OCI-LY7 (cell line): ENCODE measurements at regions not wholly inside any gene's neighbourhood (a gene's known extent, or its start where the extent isn't known, plus 50 kb on each side); places are given as distances from the start of the nearest gene placed in this dataset.

Experiments used
- BruUV-seq: library from RNA; stranded (reverse); fragments of 400-500 nt; replicated peaks from 2 replicates; lab custom pipeline; 2021; lab: Mats Ljungman, UMichigan
- CTCF ChIA-PET: fragments of 300-600 bp; sonication (Branson Sonifier 250); formaldehyde crosslinking; loops from one replicate; lab custom pipeline; 2022; ENCODE audit warnings: antibody characterized with exemption; ENCODE audit not compliant: unreplicated experiment; lab: Charles Lee
- POLR2A ChIA-PET: fragments of 300-600 bp; sonication (Branson Sonifier 250); formaldehyde crosslinking; loops from one replicate; lab custom pipeline; 2022; ENCODE audit warnings: antibody characterized with exemption; lab: Charles Lee
- DNase-seq: peaks from one replicate; pipeline ENCODE4 v3.0.0-alpha.2; 2015; ENCODE audit warnings: low spot score
- H2AFZ ChIP-seq: fragments of 200-600 bp; sonication (generic), shearing (Covaris generic); 2 replicates; pipeline ENCODE4 v1.6.1; 2014; ENCODE audit warnings: mild to moderate bottlenecking, antibody characterized with exemption, low read length, moderate library complexity
- H3K27ac ChIP-seq: fragments of 200-600 bp; sonication (generic); 2 replicates; pipeline ENCODE4 v1.5.1; 2014; ENCODE audit warnings: mixed run types, low read depth, mild to moderate bottlenecking, moderate library complexity, low read length, inconsistent platforms; ENCODE audit not compliant: poor library complexity, severe bottlenecking
- H3K36me3 ChIP-seq: fragments of 200-600 bp; sonication (generic); 2 replicates; pipeline ENCODE4 v1.6.1; 2014; ENCODE audit warnings: mild to moderate bottlenecking, antibody characterized with exemption, low read length, moderate library complexity, mixed read lengths; ENCODE audit not compliant: insufficient read depth
- H3K4me1 ChIP-seq: fragments of 200-600 bp; sonication (generic); 2 replicates; pipeline ENCODE4 v1.5.1; 2014; ENCODE audit warnings: mild to moderate bottlenecking, low read length; ENCODE audit not compliant: insufficient read depth, poor library complexity, severe bottlenecking
- H3K4me2 ChIP-seq: fragments of 200-600 bp; sonication (generic); 2 replicates; pipeline ENCODE4 v1.6.1; 2014; ENCODE audit warnings: mild to moderate bottlenecking, low read length
- H3K4me3 ChIP-seq: fragments of 200-600 bp; sonication (generic); 2 replicates; pipeline ENCODE4 v1.5.1; 2014; ENCODE audit warnings: mild to moderate bottlenecking, low read depth, low read length; ENCODE audit not compliant: poor library complexity, severe bottlenecking
- H3K79me2 ChIP-seq: fragments of 200-600 bp; sonication (generic); 2 replicates; pipeline ENCODE4 v1.6.1; 2016; ENCODE audit warnings: low read depth, mild to moderate bottlenecking, low read length, moderate library complexity, mixed read lengths; ENCODE audit not compliant: insufficient read depth
- H3K9me2 ChIP-seq: fragments of 200-600 bp; sonication (generic); 2 replicates; pipeline ENCODE4 v1.6.1; 2016; ENCODE audit warnings: mild to moderate bottlenecking, low read length, mixed read lengths; ENCODE audit not compliant: insufficient read depth
- H3K9me3 ChIP-seq: fragments of 200-600 bp; sonication (generic); 2 replicates; pipeline ENCODE4 v1.6.1; 2014; ENCODE audit warnings: mild to moderate bottlenecking, mixed run types, low read length, mixed read lengths
- H4K20me1 ChIP-seq: fragments of 200-600 bp; sonication (generic); 2 replicates; pipeline ENCODE4 v1.6.1; 2014; ENCODE audit warnings: mild to moderate bottlenecking, antibody characterized with exemption, low read length, moderate library complexity, mixed read lengths; ENCODE audit not compliant: insufficient read depth
- EZH2phosphoT487 ChIP-seq: fragments of 200-600 bp; sonication (generic); IDR thresholded peaks from 2 replicates; pipeline ENCODE4 v1.6.1; 2018; ENCODE audit warnings: low read depth, borderline replicate concordance, mild to moderate bottlenecking, mixed run types, antibody characterized with exemption, low read length, moderate library complexity, mixed read lengths
- intact Hi-C: fragments of 100-400 bp; cut with micrococcal nuclease; formaldehyde crosslinking; loops from one replicate; pipeline ENCODE4 v1.10.0; 2022; ENCODE audit not compliant: unreplicated experiment
- TF ChIP-seq, protein P1 (sequence below): fragments of 200-600 bp; sonication (generic); conservative IDR thresholded peaks from 2 replicates; pipeline ENCODE4 v1.5.1; 2014; ENCODE audit warnings: mild to moderate bottlenecking, antibody characterized with exemption, low read length, moderate library complexity, mixed read lengths

DNA sequence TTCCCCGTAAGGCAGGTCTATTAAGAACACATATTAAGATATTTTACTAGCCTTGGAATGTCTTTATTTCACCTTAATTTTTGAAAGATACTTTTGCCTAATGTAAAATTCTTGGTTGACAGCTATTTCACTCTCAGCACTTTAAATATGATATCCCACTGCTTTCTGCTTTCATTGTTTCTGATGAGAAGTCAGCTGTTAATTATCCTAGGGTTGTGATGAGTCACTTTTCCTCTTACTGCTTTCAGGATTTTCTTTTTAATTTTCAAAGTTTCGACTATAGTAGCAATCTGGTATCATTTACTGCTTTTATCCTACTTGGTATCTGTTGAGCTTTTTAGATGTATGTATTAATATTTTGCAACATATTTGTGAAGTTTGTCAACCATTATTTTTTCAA is 578.9 kb upstream of the ATP2B1 start:
- Histone ChIP-seq H2AFZ (no peak overlapping the region), H3K27ac (no peak overlapping the region), H3K4me3 (no peak overlapping the region), H3K4me2 (no peak overlapping the region), H3K4me1 (no peaks in the 10 kb centered on the region), H4K20me1 (no peaks in the 10 kb centered on the region), H3K9me2 (no peaks in the 10 kb centered on the region), H3K9me3 (peaks cover 7% of the 10 kb centered on the region), H3K36me3 (no peaks in the 10 kb centered on the region), H3K79me2 (no peaks in the 10 kb centered on the region)
- POLR2A ChIA-PET = interaction anchor here (0.7 kb wide), 1 partner anchor 26 kb away, joined by 3 read pairs; no protein-coding TSS in a partner anchor
- intact Hi-C loops = no loop called here
- no peak for DNase-seq
- CTCF ChIA-PET = no interaction called here
- no peak for TF ChIP-seq EZH2phosphoT487
- TF ChIP-seq, protein P1, sequence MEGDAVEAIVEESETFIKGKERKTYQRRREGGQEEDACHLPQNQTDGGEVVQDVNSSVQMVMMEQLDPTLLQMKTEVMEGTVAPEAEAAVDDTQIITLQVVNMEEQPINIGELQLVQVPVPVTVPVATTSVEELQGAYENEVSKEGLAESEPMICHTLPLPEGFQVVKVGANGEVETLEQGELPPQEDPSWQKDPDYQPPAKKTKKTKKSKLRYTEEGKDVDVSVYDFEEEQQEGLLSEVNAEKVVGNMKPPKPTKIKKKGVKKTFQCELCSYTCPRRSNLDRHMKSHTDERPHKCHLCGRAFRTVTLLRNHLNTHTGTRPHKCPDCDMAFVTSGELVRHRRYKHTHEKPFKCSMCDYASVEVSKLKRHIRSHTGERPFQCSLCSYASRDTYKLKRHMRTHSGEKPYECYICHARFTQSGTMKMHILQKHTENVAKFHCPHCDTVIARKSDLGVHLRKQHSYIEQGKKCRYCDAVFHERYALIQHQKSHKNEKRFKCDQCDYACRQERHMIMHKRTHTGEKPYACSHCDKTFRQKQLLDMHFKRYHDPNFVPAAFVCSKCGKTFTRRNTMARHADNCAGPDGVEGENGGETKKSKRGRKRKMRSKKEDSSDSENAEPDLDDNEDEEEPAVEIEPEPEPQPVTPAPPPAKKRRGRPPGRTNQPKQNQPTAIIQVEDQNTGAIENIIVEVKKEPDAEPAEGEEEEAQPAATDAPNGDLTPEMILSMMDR = no peak
- BruUV-seq = no TSS peak

DNA sequence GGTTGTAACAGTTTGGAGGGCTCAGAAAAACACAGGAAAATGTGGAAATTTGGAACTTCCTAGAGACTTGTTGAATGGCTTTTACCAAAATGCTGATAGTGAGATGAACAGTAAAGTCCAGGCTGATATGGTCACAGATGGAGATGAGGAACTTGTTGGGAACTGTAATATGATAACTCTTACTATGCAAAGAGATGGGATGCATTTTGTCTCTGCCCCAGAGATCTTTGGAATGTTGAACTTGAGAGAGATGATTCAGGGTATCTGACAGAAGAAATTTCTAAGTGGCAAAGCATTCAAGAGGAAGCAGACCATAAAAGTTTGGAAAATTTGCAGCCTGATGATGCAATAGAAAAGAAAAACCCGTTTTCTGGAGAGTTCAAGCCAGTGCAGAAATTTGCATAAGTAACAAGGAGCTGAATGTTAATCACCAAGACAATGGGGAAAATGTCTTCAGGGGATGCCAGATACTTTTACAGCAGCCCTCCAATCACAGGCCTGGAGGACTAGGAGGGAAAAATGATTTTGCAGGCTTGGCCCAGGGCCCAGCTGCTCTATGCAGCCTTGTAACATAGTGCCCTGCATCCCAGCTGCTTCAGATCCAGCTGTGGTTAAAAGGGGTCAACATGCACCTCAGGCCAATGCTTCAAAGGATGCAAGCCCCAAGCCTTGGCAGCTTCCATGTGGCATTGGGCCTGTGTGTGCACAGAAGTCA is 572.7 kb upstream of the ATP2B1 start:
- BruUV-seq = no TSS peak
- H3K4me2 ChIP-seq = no peak overlapping the region
- no peaks in the 10 kb centered on the region for H3K9me2 ChIP-seq
- H4K20me1 ChIP-seq = no peaks in the 10 kb centered on the region
- no peak overlapping the region for H3K4me3 ChIP-seq
- POLR2A ChIA-PET = no interaction called here
- H3K36me3 ChIP-seq = no peaks in the 10 kb centered on the region
- H2AFZ ChIP-seq = no peak overlapping the region
- intact Hi-C loops = no loop called here
- H3K79me2 ChIP-seq = no peaks in the 10 kb centered on the region
- no peaks in the 10 kb centered on the region for H3K4me1 ChIP-seq
- TF ChIP-seq, protein P1 = no peak
- TF ChIP-seq EZH2phosphoT487 = no peak
- H3K27ac ChIP-seq = no peak overlapping the region
- no peaks in the 10 kb centered on the region for H3K9me3 ChIP-seq
- CTCF ChIA-PET = no interaction called here
- DNase-seq = no peak

DNA sequence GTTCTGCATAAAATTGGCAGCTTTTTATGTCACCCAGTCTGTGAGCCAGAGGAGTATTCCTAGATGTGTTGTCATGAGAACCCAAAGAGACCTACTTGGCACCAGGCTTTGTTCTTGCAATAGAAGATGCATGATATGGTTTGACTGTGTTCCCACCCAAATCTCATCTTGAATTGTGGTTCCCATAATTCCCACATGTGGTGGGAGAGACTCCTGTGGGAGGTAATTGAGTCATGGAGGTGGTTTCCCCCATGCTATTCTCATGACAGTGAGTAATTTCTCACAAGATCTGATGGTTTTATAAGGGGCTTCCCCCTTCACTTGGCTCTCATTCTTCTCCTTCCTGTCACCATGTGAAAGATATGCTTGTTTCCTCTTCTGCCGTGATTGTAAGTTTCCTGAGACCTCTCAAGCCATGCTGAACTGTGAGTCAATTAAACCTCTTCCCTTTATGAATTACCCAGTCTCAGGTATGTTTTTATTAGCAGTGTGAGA is 572.0 kb upstream of the ATP2B1 start:
- intact Hi-C loops = no loop called here
- CTCF ChIA-PET = no interaction called here
- H2AFZ ChIP-seq = no peak overlapping the region
- no peak for DNase-seq
- no peaks in the 10 kb centered on the region for H3K9me3 ChIP-seq
- H3K4me3 ChIP-seq = no peak overlapping the region
- POLR2A ChIA-PET = no interaction called here
- no TSS peak for BruUV-seq
- no peaks in the 10 kb centered on the region for H3K4me1 ChIP-seq
- TF ChIP-seq, protein P1 = no peak
- no peak for TF ChIP-seq EZH2phosphoT487
- H4K20me1 ChIP-seq = no peaks in the 10 kb centered on the region
- H3K27ac ChIP-seq = no peak overlapping the region
- no peak overlapping the region for H3K4me2 ChIP-seq
- no peaks in the 10 kb centered on the region for H3K36me3 ChIP-seq
- no peaks in the 10 kb centered on the region for H3K9me2 ChIP-seq
- H3K79me2 ChIP-seq = no peaks in the 10 kb centered on the region
